OCI-LY7 (cell line): ENCODE measurements at regions not wholly inside any gene's neighbourhood (a gene's known extent, or its start where the extent isn't known, plus 50 kb on each side); places are given as distances from the start of the nearest gene placed in this dataset.

ENCODE experiments used
- BruUV-seq: library from RNA; stranded (reverse); fragments of 400-500 nt; replicated peaks from 2 replicates; lab custom pipeline; 2021; lab: Mats Ljungman, UMichigan
- CTCF ChIA-PET: fragments of 300-600 bp; sonication (Branson Sonifier 250); formaldehyde crosslinking; loops from one replicate; lab custom pipeline; 2022; ENCODE audit warnings: antibody characterized with exemption; ENCODE audit not compliant: unreplicated experiment; lab: Charles Lee
- POLR2A ChIA-PET: fragments of 300-600 bp; sonication (Branson Sonifier 250); formaldehyde crosslinking; loops from one replicate; lab custom pipeline; 2022; ENCODE audit warnings: antibody characterized with exemption; lab: Charles Lee
- DNase-seq: peaks from one replicate; pipeline ENCODE4 v3.0.0-alpha.2; 2015; ENCODE audit warnings: low spot score
- H2AFZ ChIP-seq: fragments of 200-600 bp; sonication (generic), shearing (Covaris generic); 2 replicates; pipeline ENCODE4 v1.6.1; 2014; ENCODE audit warnings: mild to moderate bottlenecking, antibody characterized with exemption, low read length, moderate library complexity
- H3K27ac ChIP-seq: fragments of 200-600 bp; sonication (generic); 2 replicates; pipeline ENCODE4 v1.5.1; 2014; ENCODE audit warnings: mixed run types, low read depth, mild to moderate bottlenecking, moderate library complexity, low read length, inconsistent platforms; ENCODE audit not compliant: poor library complexity, severe bottlenecking
- H3K36me3 ChIP-seq: fragments of 200-600 bp; sonication (generic); 2 replicates; pipeline ENCODE4 v1.6.1; 2014; ENCODE audit warnings: mild to moderate bottlenecking, antibody characterized with exemption, low read length, moderate library complexity, mixed read lengths; ENCODE audit not compliant: insufficient read depth
- H3K4me1 ChIP-seq: fragments of 200-600 bp; sonication (generic); 2 replicates; pipeline ENCODE4 v1.5.1; 2014; ENCODE audit warnings: mild to moderate bottlenecking, low read length; ENCODE audit not compliant: insufficient read depth, poor library complexity, severe bottlenecking
- H3K4me2 ChIP-seq: fragments of 200-600 bp; sonication (generic); 2 replicates; pipeline ENCODE4 v1.6.1; 2014; ENCODE audit warnings: mild to moderate bottlenecking, low read length
- H3K4me3 ChIP-seq: fragments of 200-600 bp; sonication (generic); 2 replicates; pipeline ENCODE4 v1.5.1; 2014; ENCODE audit warnings: mild to moderate bottlenecking, low read depth, low read length; ENCODE audit not compliant: poor library complexity, severe bottlenecking
- H3K79me2 ChIP-seq: fragments of 200-600 bp; sonication (generic); 2 replicates; pipeline ENCODE4 v1.6.1; 2016; ENCODE audit warnings: low read depth, mild to moderate bottlenecking, low read length, moderate library complexity, mixed read lengths; ENCODE audit not compliant: insufficient read depth
- H3K9me2 ChIP-seq: fragments of 200-600 bp; sonication (generic); 2 replicates; pipeline ENCODE4 v1.6.1; 2016; ENCODE audit warnings: mild to moderate bottlenecking, low read length, mixed read lengths; ENCODE audit not compliant: insufficient read depth
- H3K9me3 ChIP-seq: fragments of 200-600 bp; sonication (generic); 2 replicates; pipeline ENCODE4 v1.6.1; 2014; ENCODE audit warnings: mild to moderate bottlenecking, mixed run types, low read length, mixed read lengths
- H4K20me1 ChIP-seq: fragments of 200-600 bp; sonication (generic); 2 replicates; pipeline ENCODE4 v1.6.1; 2014; ENCODE audit warnings: mild to moderate bottlenecking, antibody characterized with exemption, low read length, moderate library complexity, mixed read lengths; ENCODE audit not compliant: insufficient read depth
- CTCF ChIP-seq: fragments of 200-600 bp; sonication (generic); conservative IDR thresholded peaks from 2 replicates; pipeline ENCODE4 v1.5.1; 2014; ENCODE audit warnings: mild to moderate bottlenecking, antibody characterized with exemption, low read length, moderate library complexity, mixed read lengths
- EZH2phosphoT487 ChIP-seq: fragments of 200-600 bp; sonication (generic); IDR thresholded peaks from 2 replicates; pipeline ENCODE4 v1.6.1; 2018; ENCODE audit warnings: low read depth, borderline replicate concordance, mild to moderate bottlenecking, mixed run types, antibody characterized with exemption, low read length, moderate library complexity, mixed read lengths
- intact Hi-C: fragments of 100-400 bp; cut with micrococcal nuclease; formaldehyde crosslinking; loops from one replicate; pipeline ENCODE4 v1.10.0; 2022; ENCODE audit not compliant: unreplicated experiment

- CTCF ChIA-PET: no interaction called here
- DNase-seq: no peak
- no peaks in the 10 kb centered on the region for H3K9me2 ChIP-seq
- H3K27ac ChIP-seq: no peak overlapping the region
- H3K9me3 ChIP-seq: no peaks in the 10 kb centered on the region
- no peaks in the 10 kb centered on the region for H3K36me3 ChIP-seq
- intact Hi-C loops: no loop called here
- no peak for TF ChIP-seq EZH2phosphoT487
- TF ChIP-seq CTCF: no peak
- no TSS peak for BruUV-seq
- H3K79me2 ChIP-seq: no peaks in the 10 kb centered on the region
- no peak overlapping the region for H2AFZ ChIP-seq
- H3K4me2 ChIP-seq: no peak overlapping the region
- no peaks in the 10 kb centered on the region for H4K20me1 ChIP-seq
- no peaks in the 10 kb centered on the region for H3K4me1 ChIP-seq
- H3K4me3 ChIP-seq: no peak overlapping the region
- POLR2A ChIA-PET: interaction anchor here (0.5 kb wide), 1 partner anchor 37 kb away, joined by 4 read pairs; no protein-coding TSS in a partner anchor
Observed at GRCh38 chr6:67748521-67748920, 886.6 kb upstream of the ADGRB3 start.

- CTCF ChIA-PET: no interaction called here
- POLR2A ChIA-PET: no interaction called here
- Histone ChIP-seq H3K79me2 (no peaks in the 10 kb centered on the region), H4K20me1 (no peaks in the 10 kb centered on the region), H3K27ac (no peak overlapping the region), H3K4me3 (no peak overlapping the region), H3K4me1 (no peaks in the 10 kb centered on the region), H3K9me2 (no peaks in the 10 kb centered on the region), H2AFZ (no peak overlapping the region), H3K4me2 (no peak overlapping the region), H3K9me3 (no peaks in the 10 kb centered on the region), H3K36me3 (no peaks in the 10 kb centered on the region)
- no peak for DNase-seq
- intact Hi-C loops: no loop called here
- TF ChIP-seq CTCF: no peak
- TF ChIP-seq EZH2phosphoT487: no peak
- no TSS peak for BruUV-seq
Observed at GRCh38 chr6:67736816-67737215, 898.3 kb upstream of the ADGRB3 start.

- Histone ChIP-seq H3K4me1 (no peaks in the 10 kb centered on the region), H3K27ac (no peak overlapping the region), H4K20me1 (no peaks in the 10 kb centered on the region), H3K79me2 (no peaks in the 10 kb centered on the region), H3K9me3 (no peaks in the 10 kb centered on the region), H3K36me3 (no peaks in the 10 kb centered on the region), H3K4me2 (no peak overlapping the region), H3K4me3 (no peak overlapping the region), H3K9me2 (no peaks in the 10 kb centered on the region), H2AFZ (no peak overlapping the region)
- no TSS peak for BruUV-seq
- no peak for TF ChIP-seq EZH2phosphoT487
- TF ChIP-seq CTCF: no peak
- intact Hi-C loops: no loop called here
- DNase-seq: no peak
- CTCF ChIA-PET: no interaction called here
- POLR2A ChIA-PET: no interaction called here
Observed at GRCh38 chr6:67736161-67736560, 898.9 kb upstream of the ADGRB3 start.
